ENCODE measurements at regions not wholly inside any gene's neighbourhood (a gene's known extent, or its start where the extent isn't known, plus 50 kb on each side); places are given as distances from the start of the nearest gene placed in this dataset.

GRCh38 chr13:97695684-97696083, 257.8 kb upstream of the IPO5 start:
- TF ChIP-seq MAFK (conservative IDR thresholded peaks at IDR 0.05 in 1 of 2, IDR thresholded peaks at IDR 0.05 in 1 of 2; ENCODE audit: low read length in 2 of 2) (no peak), MTF2 (CRISPR knock-in tag; IDR thresholded peaks at IDR 0.05; ENCODE audit: borderline replicate concordance) (no peak), ZNF441 (CRISPR knock-in tag; IDR thresholded peaks at IDR 0.05; ENCODE audit: borderline replicate concordance) (no peak), THYN1 (CRISPR knock-in tag; IDR thresholded peaks at IDR 0.05; ENCODE audit: borderline replicate concordance, low read depth) (no peak), ZNF280B (CRISPR knock-in tag; IDR thresholded peaks at IDR 0.05; ENCODE audit: borderline replicate concordance) (no peak), ZNF766 (CRISPR knock-in tag; IDR thresholded peaks at IDR 0.05; ENCODE audit: borderline replicate concordance) (no peak), FOXM1 (CRISPR knock-in tag; IDR thresholded peaks at IDR 0.05) (no peak), ZC3H4 (CRISPR knock-in tag; IDR thresholded peaks at IDR 0.05; ENCODE audit: borderline replicate concordance) (no peak)
